Mesothelial cell of epicardium (in vitro differentiated cells): ENCODE measurements at regions not wholly inside any gene's neighbourhood (a gene's known extent, or its start where the extent isn't known, plus 50 kb on each side); places are given as distances from the start of the nearest gene placed in this dataset.

Experiments used
- DNase-seq, 2 experiments: peaks; one replicate each; pipeline ENCODE4 v3.0.0; 2021; ENCODE audit warnings: low spot score in 2 of 2; ENCODE audit not compliant: unreplicated experiment in 2 of 2
- H3K27ac Mint-ChIP-seq: 2 replicates; pipeline ENCODE4 v1.8.0; 2021; ENCODE audit warnings: mixed read lengths
- H3K27me3 Mint-ChIP-seq: 2 replicates; pipeline ENCODE4 v1.8.0; 2021; ENCODE audit warnings: low read depth, mixed read lengths
- H3K36me3 Mint-ChIP-seq: 2 replicates; pipeline ENCODE4 v1.8.0; 2021; ENCODE audit warnings: mixed read lengths
- H3K4me1 Mint-ChIP-seq: 2 replicates; pipeline ENCODE4 v1.8.0; 2021; ENCODE audit warnings: mixed read lengths
- H3K4me3 Mint-ChIP-seq: 2 replicates; pipeline ENCODE4 v1.8.0; 2021; ENCODE audit warnings: mild to moderate bottlenecking, moderate library complexity, mixed read lengths
- H3K9me3 Mint-ChIP-seq: 2 replicates; pipeline ENCODE4 v1.8.0; 2021; ENCODE audit warnings: mixed read lengths
- TF ChIP-seq, protein P1 (sequence below): fragments of 200-600 bp; sonication (generic); IDR thresholded peaks from one replicate; pipeline ENCODE4 v1.5.0; 2021; ENCODE audit warnings: antibody characterized with exemption; ENCODE audit not compliant: unreplicated experiment

DNA sequence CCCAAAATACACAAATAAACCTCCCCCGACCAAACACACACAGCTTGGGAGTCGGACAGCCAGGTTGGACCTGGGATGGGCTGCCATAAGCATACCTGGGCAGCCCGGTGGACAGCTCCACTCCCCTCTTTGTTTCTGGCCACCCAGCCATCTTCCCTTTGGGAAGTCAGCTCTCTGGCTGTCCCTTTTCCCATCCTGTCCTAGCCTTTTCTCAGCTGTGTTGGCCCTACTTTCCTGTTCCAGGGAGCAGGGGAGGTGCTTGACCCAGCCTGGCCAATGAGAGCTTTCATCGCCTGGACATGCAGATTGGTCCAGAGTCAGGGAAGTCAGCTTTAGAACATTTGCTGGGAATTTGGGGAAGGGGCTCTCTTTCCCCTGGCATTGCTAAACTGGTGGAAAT is 68.7 kb upstream of the NECTIN1 start:
- H3K9me3 Mint-ChIP-seq = no peaks in the 10 kb centered on the region
- H3K4me3 Mint-ChIP-seq = no peak overlapping the region
- TF ChIP-seq, protein P1, sequence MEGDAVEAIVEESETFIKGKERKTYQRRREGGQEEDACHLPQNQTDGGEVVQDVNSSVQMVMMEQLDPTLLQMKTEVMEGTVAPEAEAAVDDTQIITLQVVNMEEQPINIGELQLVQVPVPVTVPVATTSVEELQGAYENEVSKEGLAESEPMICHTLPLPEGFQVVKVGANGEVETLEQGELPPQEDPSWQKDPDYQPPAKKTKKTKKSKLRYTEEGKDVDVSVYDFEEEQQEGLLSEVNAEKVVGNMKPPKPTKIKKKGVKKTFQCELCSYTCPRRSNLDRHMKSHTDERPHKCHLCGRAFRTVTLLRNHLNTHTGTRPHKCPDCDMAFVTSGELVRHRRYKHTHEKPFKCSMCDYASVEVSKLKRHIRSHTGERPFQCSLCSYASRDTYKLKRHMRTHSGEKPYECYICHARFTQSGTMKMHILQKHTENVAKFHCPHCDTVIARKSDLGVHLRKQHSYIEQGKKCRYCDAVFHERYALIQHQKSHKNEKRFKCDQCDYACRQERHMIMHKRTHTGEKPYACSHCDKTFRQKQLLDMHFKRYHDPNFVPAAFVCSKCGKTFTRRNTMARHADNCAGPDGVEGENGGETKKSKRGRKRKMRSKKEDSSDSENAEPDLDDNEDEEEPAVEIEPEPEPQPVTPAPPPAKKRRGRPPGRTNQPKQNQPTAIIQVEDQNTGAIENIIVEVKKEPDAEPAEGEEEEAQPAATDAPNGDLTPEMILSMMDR = no peak
- no peaks in the 10 kb centered on the region for H3K36me3 Mint-ChIP-seq
- H3K27ac Mint-ChIP-seq = no peak overlapping the region
- peaks cover 15% of the 10 kb centered on the region for H3K27me3 Mint-ChIP-seq
- H3K4me1 Mint-ChIP-seq = peaks cover 15% of the 10 kb centered on the region
- DNase-seq = no peak

DNA sequence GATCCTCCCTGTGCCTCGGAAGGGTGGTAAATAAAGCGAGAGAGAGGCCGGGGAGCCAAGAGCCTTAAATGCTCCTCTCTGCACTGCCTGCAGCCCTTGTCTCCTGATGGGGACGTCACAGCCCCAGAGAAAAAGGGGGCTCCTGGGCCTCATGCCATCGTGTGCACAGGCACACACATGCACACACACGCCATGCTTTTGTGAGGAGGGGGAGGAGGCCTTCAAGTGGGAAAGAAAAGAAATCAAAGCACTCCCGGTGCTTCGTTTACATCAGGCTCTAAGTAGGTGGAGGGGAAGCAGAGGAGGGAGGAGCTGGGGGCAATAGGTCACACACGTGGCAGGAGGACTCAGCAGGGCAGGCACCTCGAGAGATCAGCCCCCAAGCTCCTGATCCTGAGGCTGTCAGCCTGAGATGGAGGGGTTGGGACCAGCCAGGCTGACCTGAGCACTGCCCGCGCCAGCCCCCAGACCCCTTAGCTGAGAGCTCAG is 68.2 kb upstream of the NECTIN1 start:
- Mint-ChIP-seq H3K27me3 (peaks cover 15% of the 10 kb centered on the region), H3K4me1 (peaks cover 15% of the 10 kb centered on the region)

DNA sequence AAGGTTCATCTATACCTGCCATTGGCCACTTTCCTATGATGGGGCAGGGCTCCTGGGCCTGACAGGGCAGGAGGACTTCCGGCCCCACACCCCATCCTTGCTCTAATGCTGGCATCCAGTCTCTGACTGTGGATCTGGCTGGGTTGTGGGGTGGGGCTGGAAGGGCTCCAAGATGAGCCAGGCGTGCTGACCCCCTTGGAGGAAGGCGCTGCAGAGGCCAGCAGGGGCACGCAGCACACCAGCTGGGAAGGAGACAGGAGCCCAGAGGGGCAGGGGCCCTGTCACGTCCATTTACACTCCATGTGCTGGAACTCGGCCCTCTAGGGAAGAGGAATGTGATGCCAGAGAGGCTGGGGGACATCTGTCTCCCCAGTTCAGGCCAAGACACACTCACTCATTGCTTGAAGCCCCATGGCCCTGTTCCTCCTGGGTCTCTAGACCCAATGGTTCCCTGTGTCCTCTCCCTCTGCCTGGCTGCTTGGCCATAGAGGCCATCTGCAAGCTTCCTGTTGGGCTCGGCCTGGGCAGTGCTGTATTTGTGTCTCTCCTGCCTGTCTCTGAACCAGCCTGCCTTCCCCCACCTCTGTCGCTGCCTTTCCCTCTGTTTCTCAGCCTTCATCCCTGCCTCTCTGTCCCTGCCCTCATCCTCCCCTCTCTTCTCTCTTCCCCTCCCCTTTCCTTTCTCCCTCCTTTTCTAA is 67.5 kb upstream of the NECTIN1 start:
- Mint-ChIP-seq H3K27me3 (peaks cover 10% of the 10 kb centered on the region), H3K9me3 (no peaks in the 10 kb centered on the region), H3K27ac (peak overlapping the region; percentile 48), H3K4me3 (no peak overlapping the region), H3K4me1 (peaks cover 15% of the 10 kb centered on the region), H3K36me3 (no peaks in the 10 kb centered on the region)
- TF ChIP-seq, protein P1 = no peak
- no peak for DNase-seq

More for the DNA sequence above, 68.2 kb upstream of the NECTIN1 start:
- Mint-ChIP-seq H3K36me3 (no peaks in the 10 kb centered on the region), H3K4me3 (no peak overlapping the region), H3K27ac (peak overlapping the region; percentile 48), H3K9me3 (no peaks in the 10 kb centered on the region)
- TF ChIP-seq, protein P1 = no peak
- no peak for DNase-seq

DNA sequence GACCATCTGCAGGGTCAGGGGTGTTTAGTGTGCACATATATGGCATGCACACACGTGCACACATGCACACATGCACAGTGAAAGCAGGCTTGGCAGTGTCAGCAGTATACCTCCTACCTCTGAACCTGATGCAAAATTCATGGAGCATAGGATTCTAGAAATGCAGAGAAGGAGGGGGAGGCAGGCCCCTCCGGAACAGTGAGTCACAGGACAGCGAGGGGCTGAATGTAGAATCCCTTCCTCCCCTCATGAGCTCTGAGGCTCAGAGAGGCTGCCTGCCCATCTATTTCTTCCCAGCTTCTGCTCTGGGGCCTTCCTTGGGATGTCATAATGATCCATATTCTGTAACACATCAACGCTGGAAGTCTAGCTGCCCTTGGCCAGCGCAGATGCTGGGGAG is 66.7 kb upstream of the NECTIN1 start:
- H3K27me3 Mint-ChIP-seq = peaks cover 8% of the 10 kb centered on the region
- no peak overlapping the region for H3K27ac Mint-ChIP-seq
- H3K4me1 Mint-ChIP-seq = peaks cover 18% of the 10 kb centered on the region
- no peaks in the 10 kb centered on the region for H3K36me3 Mint-ChIP-seq
- no peak overlapping the region for H3K4me3 Mint-ChIP-seq
- H3K9me3 Mint-ChIP-seq = no peaks in the 10 kb centered on the region
- DNase-seq = no peak
- TF ChIP-seq, protein P1 = no peak

DNA sequence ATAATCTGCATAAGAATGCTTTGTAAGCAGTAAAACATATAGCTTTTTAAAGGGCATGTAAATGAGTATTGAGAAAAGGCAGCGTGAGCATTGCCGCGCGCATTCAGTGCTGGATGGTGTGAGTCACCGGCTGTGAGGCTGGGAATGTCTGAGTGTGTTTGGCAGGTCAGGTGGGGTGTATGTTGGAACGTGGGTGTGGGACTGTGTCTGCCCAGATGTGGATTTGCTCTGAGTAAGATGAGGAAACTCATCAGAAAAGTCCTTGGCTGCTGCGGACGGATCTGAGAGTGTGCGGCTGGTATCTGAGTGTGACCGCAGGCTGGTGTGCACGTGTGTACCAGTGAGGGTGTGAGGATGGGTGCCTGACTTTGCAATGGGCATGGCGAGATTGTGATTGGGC is 66.2 kb upstream of the NECTIN1 start:
- Mint-ChIP-seq H3K9me3 (no peaks in the 10 kb centered on the region), H3K4me1 (peaks cover 18% of the 10 kb centered on the region), H3K27me3 (peaks cover 8% of the 10 kb centered on the region), H3K4me3 (no peak overlapping the region), H3K27ac (no peak overlapping the region), H3K36me3 (no peaks in the 10 kb centered on the region)
- DNase-seq = no peak
- TF ChIP-seq, protein P1 = no peak

DNA sequence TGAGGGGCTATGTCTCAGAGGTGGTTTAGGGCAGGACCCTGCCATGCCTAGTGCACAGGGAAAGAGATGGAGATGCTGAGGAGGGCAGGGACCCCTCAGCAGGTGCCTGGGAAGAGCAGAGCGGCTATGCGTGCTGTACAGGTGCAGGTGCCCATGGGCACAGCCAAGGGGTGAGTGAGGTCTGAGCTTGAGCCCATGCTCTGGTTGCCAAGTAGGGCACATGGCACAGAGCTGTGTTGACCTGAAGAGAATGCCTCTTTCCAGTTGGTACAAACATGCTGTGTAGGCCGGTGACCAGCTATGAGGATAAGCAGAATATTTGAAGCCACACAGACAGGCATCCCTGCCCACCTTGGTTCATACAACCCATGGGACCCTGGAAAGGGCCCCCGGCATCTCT is 65.8 kb upstream of the NECTIN1 start:
- Mint-ChIP-seq H3K27me3 (peaks cover 8% of the 10 kb centered on the region), H3K4me3 (no peak overlapping the region), H3K36me3 (no peaks in the 10 kb centered on the region), H3K27ac (no peak overlapping the region), H3K4me1 (peaks cover 18% of the 10 kb centered on the region), H3K9me3 (no peaks in the 10 kb centered on the region)
- DNase-seq = no peak
- TF ChIP-seq, protein P1 = no peak
